MG63 (cell line): ENCODE measurements at regions not wholly inside any gene's neighbourhood (a gene's known extent, or its start where the extent isn't known, plus 50 kb on each side); places are given as distances from the start of the nearest gene placed in this dataset.
"Not testable (repeated sequence)": the region's sequence is repeated elsewhere in the genome, so short reads cannot be mapped to it uniquely, and the experiment has no call there.

ENCODE experiments used
- DNase-seq: peaks from one replicate; pipeline ENCODE4 v3.0.0-alpha.2; 2020
- H3K27me3 ChIP-seq: fragments of 250-450 bp; sonication (Bioruptor Pico); 2 replicates; pipeline ENCODE4 v1.5.1; 2020; ENCODE audit warnings: mild to moderate bottlenecking, moderate library complexity
- H3K36me3 ChIP-seq: fragments of 250-450 bp; sonication (Bioruptor Pico); 2 replicates; pipeline ENCODE4 v1.5.1; 2020; ENCODE audit warnings: mild to moderate bottlenecking, moderate library complexity
- H3K4me3 ChIP-seq: fragments of 250-450 bp; sonication (Bioruptor Pico); 2 replicates; pipeline ENCODE4 v1.5.1; 2020; ENCODE audit warnings: mild to moderate bottlenecking, moderate library complexity
- H3K9me3 ChIP-seq: fragments of 250-450 bp; sonication (Bioruptor Pico); 2 replicates; pipeline ENCODE4 v1.5.1; 2020; ENCODE audit warnings: mild to moderate bottlenecking, moderate library complexity

- Histone ChIP-seq H3K27me3 (no peaks in the 10 kb centered on the region; the same call in 1 of the 2 replicates), H3K4me3 (no peak overlapping the region), H3K9me3 (no peaks in the 10 kb centered on the region), H3K36me3 (no peaks in the 10 kb centered on the region)
- DNase-seq = no peak
Measured at GRCh38 chr1:81738875-81739274, 61.9 kb upstream of the ADGRL2 start.

- no peaks in the 10 kb centered on the region for H3K36me3 ChIP-seq
- no peak for DNase-seq
- no peak overlapping the region for H3K4me3 ChIP-seq
- H3K9me3 ChIP-seq = no peaks in the 10 kb centered on the region
- H3K27me3 ChIP-seq = no peaks in the 10 kb centered on the region
Measured at GRCh38 chr1:81733480-81733879, 67.3 kb upstream of the ADGRL2 start.

GRCh38 chr1:81731989-81732388, 68.7 kb upstream of the ADGRL2 start:
- no peak overlapping the region for H3K4me3 ChIP-seq
- no peak for DNase-seq
- H3K27me3 ChIP-seq = no peaks in the 10 kb centered on the region
- H3K9me3 ChIP-seq = no peaks in the 10 kb centered on the region
- no peaks in the 10 kb centered on the region for H3K36me3 ChIP-seq

GRCh38 chr1:81730881-81731280, 69.9 kb upstream of the ADGRL2 start:
- Histone ChIP-seq H3K27me3 (no peaks in the 10 kb centered on the region), H3K36me3 (no peaks in the 10 kb centered on the region), H3K4me3 (no peak overlapping the region), H3K9me3 (no peaks in the 10 kb centered on the region)
- DNase-seq = no peak

- not testable (repeated sequence) for H3K27me3 ChIP-seq, H3K9me3 ChIP-seq, H3K36me3 ChIP-seq, DNase-seq, H3K4me3 ChIP-seq
Measured at GRCh38 chr1:81730299-81730698, 70.4 kb upstream of the ADGRL2 start.

- Histone ChIP-seq H3K27me3 (no peaks in the 10 kb centered on the region), H3K9me3 (no peaks in the 10 kb centered on the region), H3K4me3 (no peak overlapping the region), H3K36me3 (no peaks in the 10 kb centered on the region)
- no peak for DNase-seq
Measured at GRCh38 chr1:81729818-81730217, 70.9 kb upstream of the ADGRL2 start.

GRCh38 chr1:81729239-81729638, 71.5 kb upstream of the ADGRL2 start:
- Histone ChIP-seq H3K9me3 (no peaks in the 10 kb centered on the region), H3K36me3 (no peaks in the 10 kb centered on the region), H3K4me3 (no peak overlapping the region), H3K27me3 (no peaks in the 10 kb centered on the region)
- no peak for DNase-seq

- Histone ChIP-seq H3K9me3 (no peaks in the 10 kb centered on the region), H3K36me3 (no peaks in the 10 kb centered on the region), H3K4me3 (no peak overlapping the region), H3K27me3 (no peaks in the 10 kb centered on the region)
- DNase-seq = no peak
Measured at GRCh38 chr1:81725823-81726222, 74.9 kb upstream of the ADGRL2 start.

- not testable (repeated sequence) for H3K36me3 ChIP-seq, H3K4me3 ChIP-seq, H3K9me3 ChIP-seq, H3K27me3 ChIP-seq, DNase-seq
Measured at GRCh38 chr1:81722631-81723328, 78.0 kb upstream of the ADGRL2 start.

GRCh38 chr1:81720256-81720655, 80.5 kb upstream of the ADGRL2 start:
- not testable (repeated sequence) for H3K9me3 ChIP-seq, H3K27me3 ChIP-seq, H3K36me3 ChIP-seq, DNase-seq, H3K4me3 ChIP-seq

- Histone ChIP-seq H3K4me3 (no peak overlapping the region), H3K9me3 (no peaks in the 10 kb centered on the region), H3K27me3 (no peaks in the 10 kb centered on the region), H3K36me3 (no peaks in the 10 kb centered on the region)
- no peak for DNase-seq
Measured at GRCh38 chr1:81717230-81717629, 83.5 kb upstream of the ADGRL2 start.

GRCh38 chr1:81715391-81715790, 85.3 kb upstream of the ADGRL2 start:
- Histone ChIP-seq H3K27me3 (no peaks in the 10 kb centered on the region), H3K9me3 (no peaks in the 10 kb centered on the region), H3K4me3 (no peak overlapping the region), H3K36me3 (no peaks in the 10 kb centered on the region)
- DNase-seq = no peak

- H3K27me3 ChIP-seq = no peaks in the 10 kb centered on the region
- DNase-seq = no peak
- no peaks in the 10 kb centered on the region for H3K9me3 ChIP-seq
- no peak overlapping the region for H3K4me3 ChIP-seq
- H3K36me3 ChIP-seq = no peaks in the 10 kb centered on the region
Measured at GRCh38 chr1:81714636-81715035, 86.1 kb upstream of the ADGRL2 start.

GRCh38 chr1:81712425-81712824, 88.3 kb upstream of the ADGRL2 start:
- Histone ChIP-seq H3K4me3 (no peak overlapping the region), H3K9me3 (no peaks in the 10 kb centered on the region), H3K36me3 (no peaks in the 10 kb centered on the region), H3K27me3 (no peaks in the 10 kb centered on the region)
- DNase-seq = no peak

- no peaks in the 10 kb centered on the region for H3K9me3 ChIP-seq
- H3K36me3 ChIP-seq = no peaks in the 10 kb centered on the region
- H3K27me3 ChIP-seq = no peaks in the 10 kb centered on the region
- H3K4me3 ChIP-seq = no peak overlapping the region
- DNase-seq = no peak
Measured at GRCh38 chr1:81710857-81711256, 89.9 kb upstream of the ADGRL2 start.

- no peak for DNase-seq
- Histone ChIP-seq H3K9me3 (no peaks in the 10 kb centered on the region), H3K4me3 (no peak overlapping the region), H3K27me3 (no peaks in the 10 kb centered on the region), H3K36me3 (no peaks in the 10 kb centered on the region)
Measured at GRCh38 chr1:81708250-81708649, 92.5 kb upstream of the ADGRL2 start.

- DNase-seq = no peak
- Histone ChIP-seq H3K9me3 (no peaks in the 10 kb centered on the region), H3K27me3 (no peaks in the 10 kb centered on the region), H3K4me3 (no peak overlapping the region), H3K36me3 (no peaks in the 10 kb centered on the region)
Measured at GRCh38 chr1:81706650-81707435, 93.9 kb upstream of the ADGRL2 start.
